SK-N-SH (cell line): ENCODE measurements at regions not wholly inside any gene's neighbourhood (a gene's known extent, or its start where the extent isn't known, plus 50 kb on each side); places are given as distances from the start of the nearest gene placed in this dataset.

ENCODE experiments used
- CTCF ChIA-PET: fragments of 300-600, 350-600 bp; formaldehyde crosslinking; extraction: SDS; loops from one replicate; lab custom pipeline; 2021; lab: Yijun Ruan, JAX
- POLR2A ChIA-PET: fragments of 350-600 bp; sonication (Branson Sonifier 250); formaldehyde crosslinking; extraction: SDS; loops from one replicate; lab custom pipeline; 2020; ENCODE audit warnings: antibody characterized with exemption, inconsistent platforms; lab: Yijun Ruan, JAX
- DNase-seq: peaks from one replicate; pipeline ENCODE4 v3.0.0; 2012
- H2AFZ ChIP-seq: fragments of 200-600 bp; sonication (generic); 2 replicates; pipeline ENCODE4 v1.8.1; 2016; ENCODE audit warnings: antibody characterized with exemption, mild to moderate bottlenecking, low read depth
- H3F3A ChIP-seq: fragments of 200-600 bp; sonication (generic); replicated peaks from 2 replicates; pipeline ENCODE3; 2016; ENCODE audit warnings: antibody characterized with exemption, mild to moderate bottlenecking; ENCODE audit not compliant: insufficient read depth
- H3K27ac ChIP-seq, 2 experiments: fragments of 200-500 bp in 1 of 2; fragments of 200-600 bp in 1 of 2; sonication (Bioruptor generic) in 1 of 2; sonication (generic), shearing (Covaris generic) in 1 of 2; 2 replicates each; pipeline versions ENCODE4 v1.5.1 to v1.6.1; 2014 to 2016; ENCODE audit warnings: low read depth in 2 of 2, inconsistent platforms in 1 of 2, low read length in 1 of 2, mild to moderate bottlenecking in 1 of 2, mixed read lengths in 1 of 2
- H3K27me3 ChIP-seq: fragments of 200-600 bp; sonication (generic), shearing (Covaris generic); 2 replicates; pipeline ENCODE4 v1.6.1; 2016; ENCODE audit warnings: mixed run types; ENCODE audit not compliant: insufficient read depth
- H3K36me3 ChIP-seq, 2 experiments: fragments of 200-500 bp in 1 of 2; fragments of 200-600 bp in 1 of 2; sonication (Bioruptor generic) in 1 of 2; sonication (generic) in 1 of 2; replicated peaks in 1 of 2; 2 replicates each; pipeline versions ENCODE3 to v1.5.1; 2014 to 2016; ENCODE audit warnings: low read length in 1 of 2, mild to moderate bottlenecking in 1 of 2; ENCODE audit not compliant: insufficient read depth in 2 of 2, control insufficient read depth in 1 of 2
- H3K4me1 ChIP-seq, 2 experiments: fragments of 200-500 bp in 1 of 2; fragments of 200-600 bp in 1 of 2; sonication (Bioruptor generic) in 1 of 2; sonication (generic), shearing (Covaris generic) in 1 of 2; 2 replicates each; pipeline versions ENCODE4 v1.5.1 to v1.6.1; 2014 to 2016; ENCODE audit warnings: low read depth in 1 of 2, low read length in 1 of 2, mixed run types in 1 of 2; ENCODE audit not compliant: insufficient read depth in 2 of 2, control insufficient read depth in 1 of 2
- H3K4me2 ChIP-seq: fragments of 200-600 bp; sonication (generic), shearing (Covaris generic); 2 replicates; pipeline ENCODE4 v1.6.1; 2017; ENCODE audit warnings: mixed run types
- H3K4me3 ChIP-seq, 2 experiments: fragments of 200-500 bp in 1 of 2; fragments of 200-600 bp in 1 of 2; sonication (Bioruptor generic) in 1 of 2; sonication (generic), shearing (Covaris generic) in 1 of 2; 2 replicates each; pipeline versions ENCODE4 v1.5.1 to v1.8.1; 2014 to 2016; ENCODE audit warnings: low read depth in 2 of 2, inconsistent platforms in 1 of 2, low read length in 1 of 2, mild to moderate bottlenecking in 1 of 2, mixed read lengths in 1 of 2, moderate library complexity in 1 of 2
- H3K79me2 ChIP-seq: fragments of 200-600 bp; sonication (generic); 2 replicates; pipeline ENCODE4 v1.8.1; 2017; ENCODE audit warnings: mild to moderate bottlenecking; ENCODE audit not compliant: insufficient read depth
- H3K9ac ChIP-seq: fragments of 200-600 bp; sonication (generic); 2 replicates; pipeline ENCODE4 v1.6.1; 2017; ENCODE audit warnings: mixed run types
- H3K9me2 ChIP-seq: fragments of 200-600 bp; sonication (generic); 2 replicates; pipeline ENCODE4 v1.6.1; 2017; ENCODE audit warnings: mixed run types
- H3K9me3 ChIP-seq: fragments of 200-600 bp; sonication (generic); 2 replicates; pipeline ENCODE4 v1.6.1; 2017; ENCODE audit warnings: mixed run types, mild to moderate bottlenecking, moderate library complexity
- H4K20me1 ChIP-seq: fragments of 200-600 bp; sonication (generic); 2 replicates; pipeline ENCODE4 v1.6.1; 2017; ENCODE audit warnings: mild to moderate bottlenecking, mixed run types; ENCODE audit not compliant: insufficient read depth
- CHD2 ChIP-seq: fragments of 150-350 bp; IDR thresholded peaks from 2 replicates; pipeline ENCODE4 v1.6.1; 2018; ENCODE audit warnings: low read length; ENCODE audit not compliant: partially characterized antibody
- FOSL2 ChIP-seq: IDR thresholded peaks from 2 replicates; pipeline ENCODE4 v1.4.0; 2012; ENCODE audit warnings: low read depth, mild to moderate bottlenecking, moderate library complexity, borderline replicate concordance
- FOXJ3 ChIP-seq: sonication (generic); formaldehyde crosslinking; IDR thresholded peaks from 2 replicates; pipeline ENCODE4 v1.5.1; 2020; ENCODE audit warnings: mild to moderate bottlenecking, missing genetic modification reagents
- GABPA ChIP-seq: IDR thresholded peaks from 2 replicates; pipeline ENCODE4 v1.4.0; 2012; ENCODE audit warnings: low read depth, mild to moderate bottlenecking
- MXI1 ChIP-seq: IDR thresholded peaks from 2 replicates; pipeline ENCODE4 v1.6.1; 2012; ENCODE audit warnings: mild to moderate bottlenecking, low read depth, low read length, improper control_type of control experiment
- RAD21 ChIP-seq: IDR thresholded peaks from 2 replicates; pipeline ENCODE4 v1.6.1; 2012; ENCODE audit warnings: mild to moderate bottlenecking, low read length
- RFX5 ChIP-seq: IDR thresholded peaks from 2 replicates; pipeline ENCODE4 v1.6.1; 2012; ENCODE audit warnings: mild to moderate bottlenecking, improper control_type of control experiment, low read length
- TEAD4 ChIP-seq: IDR thresholded peaks from 2 replicates; pipeline ENCODE4 v1.4.0; 2012; ENCODE audit warnings: mild to moderate bottlenecking, borderline replicate concordance; ENCODE audit not compliant: insufficient read depth
- WGBS: methylation state at CpG from one replicate; pipeline ENCODE4 v1.1.6; 2017; ENCODE audit warnings: low lambda C conversion rate; 5-methylcytosine and 5-hydroxymethylcytosine counted together
- TF ChIP-seq, protein P1 (sequence below): IDR thresholded peaks from 2 replicates; pipeline ENCODE4 v1.4.0; 2012; ENCODE audit warnings: low read depth, borderline replicate concordance
- TF ChIP-seq, protein P2 (sequence below): IDR thresholded peaks from 2 replicates; pipeline ENCODE4; 2012
- TF ChIP-seq, protein P3 (sequence below): fragments of 150-350 bp; IDR thresholded peaks from 2 replicates; pipeline ENCODE4 v1.6.1; 2017; ENCODE audit warnings: antibody characterized with exemption, low read length, low read depth, borderline replicate concordance
- TF ChIP-seq, protein P4 (sequence below): fragments of 150-350 bp; IDR thresholded peaks from 2 replicates; pipeline ENCODE4 v1.6.1; 2016; ENCODE audit warnings: mild to moderate bottlenecking, low read depth, low read length
- TF ChIP-seq, protein P5 (sequence below): IDR thresholded peaks from 2 replicates; pipeline ENCODE4 v1.6.1; 2012; ENCODE audit warnings: mild to moderate bottlenecking, low read depth, low read length, moderate library complexity

DNA sequence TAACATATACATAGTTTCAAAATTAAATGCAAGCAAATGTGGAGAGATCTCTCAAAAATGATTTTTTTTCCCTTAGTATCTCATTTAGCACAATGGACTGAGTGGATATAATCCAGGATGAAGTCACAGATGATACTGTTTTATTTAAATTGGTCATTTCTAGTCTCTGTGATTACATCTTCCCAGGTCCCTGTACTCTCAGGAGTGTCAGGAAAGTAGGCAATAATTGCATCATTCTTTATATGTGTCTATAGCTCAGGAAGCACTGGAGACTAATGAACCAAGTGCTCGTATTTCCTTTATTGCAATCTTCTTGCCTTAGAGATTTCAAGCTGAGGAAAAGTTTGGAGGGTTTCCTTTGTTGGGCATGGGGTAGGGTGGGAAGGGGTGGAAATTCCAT lies 309.4 kb upstream of the THRB start:
- Histone ChIP-seq H3K9ac (no peak overlapping the region), H3K27me3 (no peaks in the 10 kb centered on the region), H4K20me1 (no peaks in the 10 kb centered on the region), H3K36me3 (no peaks in the 10 kb centered on the region), H2AFZ (no peak overlapping the region), H3K27ac (no peak overlapping the region), H3K79me2 (no peaks in the 10 kb centered on the region), H3K9me2 (no peaks in the 10 kb centered on the region), H3F3A (no peaks in the 10 kb centered on the region), H3K4me3 (no peak overlapping the region), H3K4me1 (no peaks in the 10 kb centered on the region; a peak in 1 of 4 replicates), H3K4me2 (no peak overlapping the region)
- ChIA-PET CTCF (no interaction called here), POLR2A (no interaction called here)
- DNase-seq: no peak
- WGBS: 32% methylated on average over 1 of the region's 1 CpG
- TF ChIP-seq, protein P1, sequence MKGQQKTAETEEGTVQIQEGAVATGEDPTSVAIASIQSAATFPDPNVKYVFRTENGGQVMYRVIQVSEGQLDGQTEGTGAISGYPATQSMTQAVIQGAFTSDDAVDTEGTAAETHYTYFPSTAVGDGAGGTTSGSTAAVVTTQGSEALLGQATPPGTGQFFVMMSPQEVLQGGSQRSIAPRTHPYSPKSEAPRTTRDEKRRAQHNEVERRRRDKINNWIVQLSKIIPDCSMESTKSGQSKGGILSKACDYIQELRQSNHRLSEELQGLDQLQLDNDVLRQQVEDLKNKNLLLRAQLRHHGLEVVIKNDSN: no peak
- TF ChIP-seq MXI1: no peak
- no peak for TF ChIP-seq RFX5
- TF ChIP-seq RAD21: no peak
- no peak for TF ChIP-seq FOXJ3 (CRISPR knock-in tag)
- no peak for TF ChIP-seq FOSL2
- TF ChIP-seq, protein P2, sequence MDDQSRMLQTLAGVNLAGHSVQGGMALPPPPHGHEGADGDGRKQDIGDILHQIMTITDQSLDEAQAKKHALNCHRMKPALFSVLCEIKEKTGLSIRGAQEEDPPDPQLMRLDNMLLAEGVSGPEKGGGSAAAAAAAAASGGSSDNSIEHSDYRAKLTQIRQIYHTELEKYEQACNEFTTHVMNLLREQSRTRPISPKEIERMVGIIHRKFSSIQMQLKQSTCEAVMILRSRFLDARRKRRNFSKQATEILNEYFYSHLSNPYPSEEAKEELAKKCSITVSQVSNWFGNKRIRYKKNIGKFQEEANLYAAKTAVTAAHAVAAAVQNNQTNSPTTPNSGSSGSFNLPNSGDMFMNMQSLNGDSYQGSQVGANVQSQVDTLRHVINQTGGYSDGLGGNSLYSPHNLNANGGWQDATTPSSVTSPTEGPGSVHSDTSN: no peak
- TF ChIP-seq CHD2: no peak
- TF ChIP-seq, protein P3, sequence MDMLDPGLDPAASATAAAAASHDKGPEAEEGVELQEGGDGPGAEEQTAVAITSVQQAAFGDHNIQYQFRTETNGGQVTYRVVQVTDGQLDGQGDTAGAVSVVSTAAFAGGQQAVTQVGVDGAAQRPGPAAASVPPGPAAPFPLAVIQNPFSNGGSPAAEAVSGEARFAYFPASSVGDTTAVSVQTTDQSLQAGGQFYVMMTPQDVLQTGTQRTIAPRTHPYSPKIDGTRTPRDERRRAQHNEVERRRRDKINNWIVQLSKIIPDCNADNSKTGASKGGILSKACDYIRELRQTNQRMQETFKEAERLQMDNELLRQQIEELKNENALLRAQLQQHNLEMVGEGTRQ: no peak
- no peak for TF ChIP-seq GABPA
- TF ChIP-seq, all 33 proteins: peak for 0
- no peaks in the 10 kb centered on the region for H3K9me3 ChIP-seq

DNA sequence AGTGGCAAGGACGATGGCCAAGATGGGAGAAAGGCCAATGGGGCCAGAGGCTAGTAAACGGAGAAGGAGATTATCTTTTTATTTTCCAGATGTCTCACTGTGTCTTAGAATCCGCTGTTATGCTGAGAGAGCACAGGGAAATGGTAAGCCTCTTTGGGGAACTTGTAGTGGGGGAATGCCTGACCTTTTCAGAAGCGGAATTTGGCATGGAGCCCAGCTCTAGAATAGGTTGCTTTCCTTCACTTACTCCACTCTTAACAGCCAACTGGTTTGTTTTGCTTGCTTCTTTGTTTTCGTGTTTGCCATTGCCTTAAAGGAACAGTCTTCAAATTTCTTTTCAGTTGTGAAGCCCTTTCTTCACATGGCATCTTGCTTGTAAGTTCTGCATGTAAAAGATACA lies 316.2 kb upstream of the THRB start:
- no peak for DNase-seq
- Histone ChIP-seq H3K9me3 (no peaks in the 10 kb centered on the region), H3K27ac (no peak overlapping the region), H3F3A (no peaks in the 10 kb centered on the region), H3K4me2 (no peak overlapping the region), H3K27me3 (no peaks in the 10 kb centered on the region), H3K9ac (no peak overlapping the region), H3K4me3 (no peak overlapping the region), H3K9me2 (no peaks in the 10 kb centered on the region), H3K79me2 (no peaks in the 10 kb centered on the region), H3K4me1 (no peaks in the 10 kb centered on the region)
- ChIA-PET POLR2A (interaction anchor here (0.6 kb wide), 1 partner anchor 953 kb away, joined by 3 read pairs; no protein-coding TSS in a partner anchor), CTCF (no interaction called here)
- TF ChIP-seq TEAD4 (no peak), RAD21 (no peak)
- TF ChIP-seq, protein P4, sequence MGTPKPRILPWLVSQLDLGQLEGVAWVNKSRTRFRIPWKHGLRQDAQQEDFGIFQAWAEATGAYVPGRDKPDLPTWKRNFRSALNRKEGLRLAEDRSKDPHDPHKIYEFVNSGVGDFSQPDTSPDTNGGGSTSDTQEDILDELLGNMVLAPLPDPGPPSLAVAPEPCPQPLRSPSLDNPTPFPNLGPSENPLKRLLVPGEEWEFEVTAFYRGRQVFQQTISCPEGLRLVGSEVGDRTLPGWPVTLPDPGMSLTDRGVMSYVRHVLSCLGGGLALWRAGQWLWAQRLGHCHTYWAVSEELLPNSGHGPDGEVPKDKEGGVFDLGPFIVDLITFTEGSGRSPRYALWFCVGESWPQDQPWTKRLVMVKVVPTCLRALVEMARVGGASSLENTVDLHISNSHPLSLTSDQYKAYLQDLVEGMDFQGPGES: no peak
- TF ChIP-seq, protein P5, sequence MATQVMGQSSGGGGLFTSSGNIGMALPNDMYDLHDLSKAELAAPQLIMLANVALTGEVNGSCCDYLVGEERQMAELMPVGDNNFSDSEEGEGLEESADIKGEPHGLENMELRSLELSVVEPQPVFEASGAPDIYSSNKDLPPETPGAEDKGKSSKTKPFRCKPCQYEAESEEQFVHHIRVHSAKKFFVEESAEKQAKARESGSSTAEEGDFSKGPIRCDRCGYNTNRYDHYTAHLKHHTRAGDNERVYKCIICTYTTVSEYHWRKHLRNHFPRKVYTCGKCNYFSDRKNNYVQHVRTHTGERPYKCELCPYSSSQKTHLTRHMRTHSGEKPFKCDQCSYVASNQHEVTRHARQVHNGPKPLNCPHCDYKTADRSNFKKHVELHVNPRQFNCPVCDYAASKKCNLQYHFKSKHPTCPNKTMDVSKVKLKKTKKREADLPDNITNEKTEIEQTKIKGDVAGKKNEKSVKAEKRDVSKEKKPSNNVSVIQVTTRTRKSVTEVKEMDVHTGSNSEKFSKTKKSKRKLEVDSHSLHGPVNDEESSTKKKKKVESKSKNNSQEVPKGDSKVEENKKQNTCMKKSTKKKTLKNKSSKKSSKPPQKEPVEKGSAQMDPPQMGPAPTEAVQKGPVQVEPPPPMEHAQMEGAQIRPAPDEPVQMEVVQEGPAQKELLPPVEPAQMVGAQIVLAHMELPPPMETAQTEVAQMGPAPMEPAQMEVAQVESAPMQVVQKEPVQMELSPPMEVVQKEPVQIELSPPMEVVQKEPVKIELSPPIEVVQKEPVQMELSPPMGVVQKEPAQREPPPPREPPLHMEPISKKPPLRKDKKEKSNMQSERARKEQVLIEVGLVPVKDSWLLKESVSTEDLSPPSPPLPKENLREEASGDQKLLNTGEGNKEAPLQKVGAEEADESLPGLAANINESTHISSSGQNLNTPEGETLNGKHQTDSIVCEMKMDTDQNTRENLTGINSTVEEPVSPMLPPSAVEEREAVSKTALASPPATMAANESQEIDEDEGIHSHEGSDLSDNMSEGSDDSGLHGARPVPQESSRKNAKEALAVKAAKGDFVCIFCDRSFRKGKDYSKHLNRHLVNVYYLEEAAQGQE: no peak
- TF ChIP-seq, all 33 proteins: peak for 0
- no peaks in the 10 kb centered on the region for H3K36me3 ChIP-seq
- no peak overlapping the region for H2AFZ ChIP-seq
- WGBS: 19% methylated on average over 5 of the region's 5 CpGs
- H4K20me1 ChIP-seq: no peaks in the 10 kb centered on the region
